ENCODE measurements at regions not wholly inside any gene's neighbourhood (a gene's known extent, or its start where the extent isn't known, plus 50 kb on each side); places are given as distances from the start of the nearest gene placed in this dataset.

DNA sequence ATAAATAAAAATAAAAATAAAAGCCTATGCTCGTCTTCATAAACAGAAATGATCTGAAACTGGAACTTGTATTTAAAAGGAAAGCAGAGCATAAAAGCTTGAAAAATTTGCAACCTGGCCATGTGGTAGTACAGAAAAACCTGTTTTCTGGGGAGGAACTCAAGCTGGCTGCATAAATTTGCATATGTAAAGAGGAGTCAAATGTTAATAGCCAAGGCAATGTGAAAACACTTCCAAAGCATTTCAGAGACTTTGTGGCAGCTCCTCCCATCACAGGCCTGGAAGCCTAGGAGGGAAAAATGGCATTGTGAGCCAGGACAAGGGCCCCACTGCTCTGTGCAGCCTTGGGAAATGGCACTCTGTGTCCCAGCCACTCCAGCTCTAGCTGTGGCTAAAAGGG, 727.9 kb upstream of the DIAPH2 start:
- TF ChIP-seq, protein P1, sequence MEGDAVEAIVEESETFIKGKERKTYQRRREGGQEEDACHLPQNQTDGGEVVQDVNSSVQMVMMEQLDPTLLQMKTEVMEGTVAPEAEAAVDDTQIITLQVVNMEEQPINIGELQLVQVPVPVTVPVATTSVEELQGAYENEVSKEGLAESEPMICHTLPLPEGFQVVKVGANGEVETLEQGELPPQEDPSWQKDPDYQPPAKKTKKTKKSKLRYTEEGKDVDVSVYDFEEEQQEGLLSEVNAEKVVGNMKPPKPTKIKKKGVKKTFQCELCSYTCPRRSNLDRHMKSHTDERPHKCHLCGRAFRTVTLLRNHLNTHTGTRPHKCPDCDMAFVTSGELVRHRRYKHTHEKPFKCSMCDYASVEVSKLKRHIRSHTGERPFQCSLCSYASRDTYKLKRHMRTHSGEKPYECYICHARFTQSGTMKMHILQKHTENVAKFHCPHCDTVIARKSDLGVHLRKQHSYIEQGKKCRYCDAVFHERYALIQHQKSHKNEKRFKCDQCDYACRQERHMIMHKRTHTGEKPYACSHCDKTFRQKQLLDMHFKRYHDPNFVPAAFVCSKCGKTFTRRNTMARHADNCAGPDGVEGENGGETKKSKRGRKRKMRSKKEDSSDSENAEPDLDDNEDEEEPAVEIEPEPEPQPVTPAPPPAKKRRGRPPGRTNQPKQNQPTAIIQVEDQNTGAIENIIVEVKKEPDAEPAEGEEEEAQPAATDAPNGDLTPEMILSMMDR (IDR thresholded peaks at IDR 0.05; ENCODE audit: control extremely low read depth in 1 of 3, insufficient read depth in 1 of 3, low read depth in 1 of 3, low read length in 3 of 3), result no peak
- TF ChIP-seq, protein P2, sequence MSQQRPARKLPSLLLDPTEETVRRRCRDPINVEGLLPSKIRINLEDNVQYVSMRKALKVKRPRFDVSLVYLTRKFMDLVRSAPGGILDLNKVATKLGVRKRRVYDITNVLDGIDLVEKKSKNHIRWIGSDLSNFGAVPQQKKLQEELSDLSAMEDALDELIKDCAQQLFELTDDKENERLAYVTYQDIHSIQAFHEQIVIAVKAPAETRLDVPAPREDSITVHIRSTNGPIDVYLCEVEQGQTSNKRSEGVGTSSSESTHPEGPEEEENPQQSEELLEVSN (IDR thresholded peaks at IDR 0.05), result no peak
- TF ChIP-seq GTF2F1 (IDR thresholded peaks at IDR 0.05; ENCODE audit: borderline replicate concordance, low read depth, low read length) (no peak), POLR2A (IDR thresholded peaks at IDR 0.05; ENCODE audit: control extremely low read depth in 1 of 2, low read depth in 2 of 2, low read length in 2 of 2) (no peak), YY1 (IDR thresholded peaks at IDR 0.05; ENCODE audit: low read depth, low read length) (no peak), POLR2AphosphoS5 (IDR thresholded peaks at IDR 0.05; ENCODE audit: low read depth, low read length) (no peak), SP1 (IDR thresholded peaks at IDR 0.05; ENCODE audit: low read depth, low read length) (0 out of 2 replicates have a peak, but pooled peaks have one; percentile 19), EZH2 (IDR thresholded peaks at IDR 0.05; ENCODE audit: low read depth, low read length, severe bottlenecking) (no peak), NRF1 (IDR thresholded peaks at IDR 0.05; ENCODE audit: low read depth, low read length) (no peak), CBX8 (IDR thresholded peaks at IDR 0.05; ENCODE audit: borderline replicate concordance, low read depth, low read length) (no peak)

All from H1 (cell line).